Heart right ventricle (tissue), 16 donors: ENCODE measurements at regions not wholly inside any gene's neighbourhood (a gene's known extent, or its start where the extent isn't known, plus 50 kb on each side); places are given as distances from the start of the nearest gene placed in this dataset.

Experiments
- ATAC-seq, 8 donors: fragments of 200-7000 bp; cut with Tn5 transposase; one replicate each; pipeline ENCODE4 v1.9.1; 2020; ENCODE audit warnings: mild to moderate bottlenecking in 8 of 8, moderate library complexity in 8 of 8, moderate number of reproducible peaks in 1 of 8
- DNase-seq, 2 donors: peaks; one replicate each; pipeline ENCODE4 v3.0.0-alpha.2; 2020
- H3K27ac ChIP-seq, 10 donors: fragments of 200-600 bp; sonication (generic) in 2 of 10; one replicate each; pipeline versions ENCODE4 v1.5.0 to v1.8.0; 2020 to 2022; ENCODE audit warnings: mild to moderate bottlenecking in 3 of 10
- H3K27me3 ChIP-seq, 7 donors: fragments of 200-600 bp; one replicate each; pipeline ENCODE4 v1.8.0; 2021 to 2022; ENCODE audit warnings: mild to moderate bottlenecking in 2 of 7
- H3K36me3 ChIP-seq, 9 donors: fragments of 200-600 bp; sonication (generic) in 1 of 9; one replicate each; pipeline versions ENCODE4 v1.5.0 to v1.8.0; 2020 to 2022; ENCODE audit warnings: mild to moderate bottlenecking in 2 of 9
- H3K4me1 ChIP-seq, 9 donors: fragments of 200-600 bp; sonication (generic) in 1 of 9; one replicate each; pipeline versions ENCODE4 v1.5.0 to v1.8.0; 2020 to 2022; ENCODE audit warnings: mild to moderate bottlenecking in 4 of 9
- H3K4me3 ChIP-seq, 10 donors: fragments of 200-600 bp; sonication (generic) in 2 of 10; one replicate each; pipeline versions ENCODE4 v1.5.0 to v1.8.0; 2020 to 2022; ENCODE audit warnings: mild to moderate bottlenecking in 7 of 10, moderate library complexity in 2 of 10
- H3K9me3 ChIP-seq, 11 donors: fragments of 200-600 bp in 10 of 11; sonication (generic) in 2 of 11; one replicate each; pipeline versions ENCODE4 v1.5.0 to v1.8.0; 2013 to 2022; ENCODE audit warnings: mild to moderate bottlenecking in 2 of 11, control low read depth in 1 of 11, moderate library complexity in 1 of 11
- WGBS, 2 donors: extraction: QIAGEN DNeasy Blood & Tissue Kit; methylation state at CpG; one replicate each; pipeline ENCODE4 v1.1.7; 2013; ENCODE audit warnings: inconsistent platforms in 1 of 2; 5-methylcytosine and 5-hydroxymethylcytosine counted together
- intact Hi-C, 10 donors: fragments of 100-400 bp; cut with DNase I; formaldehyde crosslinking; loops; one replicate each; pipeline versions ENCODE4 v1.11.1 to v1.14.2; 2022
- TF ChIP-seq, protein P1 (sequence below), 9 donors: fragments of 200-600 bp; sonication (generic) in 2 of 9; IDR thresholded peaks; one replicate each; pipeline versions ENCODE4 v1.5.0 to v1.8.0; 2021 to 2022; ENCODE audit warnings: antibody characterized with exemption in 9 of 9, mild to moderate bottlenecking in 5 of 9, moderate library complexity in 1 of 9
- donor health status: Arrhythmogenic right ventricular cardiomyopathy.
- donor health status: ischemic (EF 13 %, LVEDD 7.1; RV severe dilation, severe dysfunction).
- donor health status: healthy with polysubstance abuse.
- donor health status: DM: no; HTN: yes; CAD: no.
- donor health status: DM: no; HTN: no; CAD: no.
- donor health status: ischemic (EF 25% LVEDD 6.9; RV normal size, moderate dysfunction).
- donor health status: ischemic (EF 25% LVEDD 5.7; RV mildly dilated, moderate dysfunction).
- donor health status: healthy.
- donor health status: DM: yes; HTN: yes; CAD: no.
- donor health status: Ischemic cardiomyopathy.
- donor health status: ischemic (EF 35%, LVEDD 5.7; RV mildly dilated, moderate dysfunction).
- donor health status: nonischemic (EF 11% LVEDD 7.7; RV severe dilation, severe dysfunction).
- donor health status: DM: yes; HTN: yes; CAD: no.
- donor health status: PGD.
- donor health status: ischemic (EF 29% LVEDD 5.4; RV normal size, mild dysfunction).
- donor health status: nonischemic (EF 23%, LVEDD 6.1; RV moderate dilation, normal function).

DNA sequence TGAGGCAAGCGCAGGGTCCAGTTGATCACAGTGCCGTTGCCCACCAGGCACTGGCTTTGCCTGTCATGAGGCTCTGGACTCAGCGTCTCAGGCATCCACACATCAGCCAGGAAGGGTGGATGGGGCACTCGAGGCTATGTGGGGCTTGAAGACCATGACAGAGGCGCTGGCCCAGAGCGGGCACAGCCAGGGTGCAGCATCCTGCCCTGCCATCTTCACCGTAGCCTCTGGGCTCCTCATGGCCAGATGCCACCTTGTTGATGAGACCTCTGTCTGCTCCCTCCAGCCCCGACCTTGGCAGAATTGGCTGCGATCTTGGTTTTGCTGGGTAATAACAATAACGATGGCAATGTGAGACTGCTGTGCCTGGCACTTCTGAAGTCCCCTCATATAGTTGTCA is 404.2 kb upstream of the IRX2 start:
- no peak for ATAC-seq
- H3K9me3 ChIP-seq = peaks cover 0 to 13% (median 0%) of the 10 kb centered on the region in 11 donors
- WGBS, 2 donors = 90 to 95% methylated on average over 10 of the region's 10 CpGs
- no peak overlapping the region for H3K4me3 ChIP-seq
- H3K36me3 ChIP-seq = no peaks in the 10 kb centered on the region
- H3K4me1 ChIP-seq = no peaks in the 10 kb centered on the region
- DNase-seq = no peak
- intact Hi-C loops = no loop called here
- H3K27me3 ChIP-seq = peaks cover 0 to 18% (median 0%) of the 10 kb centered on the region in 7 donors
- TF ChIP-seq, protein P1, sequence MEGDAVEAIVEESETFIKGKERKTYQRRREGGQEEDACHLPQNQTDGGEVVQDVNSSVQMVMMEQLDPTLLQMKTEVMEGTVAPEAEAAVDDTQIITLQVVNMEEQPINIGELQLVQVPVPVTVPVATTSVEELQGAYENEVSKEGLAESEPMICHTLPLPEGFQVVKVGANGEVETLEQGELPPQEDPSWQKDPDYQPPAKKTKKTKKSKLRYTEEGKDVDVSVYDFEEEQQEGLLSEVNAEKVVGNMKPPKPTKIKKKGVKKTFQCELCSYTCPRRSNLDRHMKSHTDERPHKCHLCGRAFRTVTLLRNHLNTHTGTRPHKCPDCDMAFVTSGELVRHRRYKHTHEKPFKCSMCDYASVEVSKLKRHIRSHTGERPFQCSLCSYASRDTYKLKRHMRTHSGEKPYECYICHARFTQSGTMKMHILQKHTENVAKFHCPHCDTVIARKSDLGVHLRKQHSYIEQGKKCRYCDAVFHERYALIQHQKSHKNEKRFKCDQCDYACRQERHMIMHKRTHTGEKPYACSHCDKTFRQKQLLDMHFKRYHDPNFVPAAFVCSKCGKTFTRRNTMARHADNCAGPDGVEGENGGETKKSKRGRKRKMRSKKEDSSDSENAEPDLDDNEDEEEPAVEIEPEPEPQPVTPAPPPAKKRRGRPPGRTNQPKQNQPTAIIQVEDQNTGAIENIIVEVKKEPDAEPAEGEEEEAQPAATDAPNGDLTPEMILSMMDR (IDR thresholded peaks at IDR 0.05) = no peak
- no peak overlapping the region for H3K27ac ChIP-seq

DNA sequence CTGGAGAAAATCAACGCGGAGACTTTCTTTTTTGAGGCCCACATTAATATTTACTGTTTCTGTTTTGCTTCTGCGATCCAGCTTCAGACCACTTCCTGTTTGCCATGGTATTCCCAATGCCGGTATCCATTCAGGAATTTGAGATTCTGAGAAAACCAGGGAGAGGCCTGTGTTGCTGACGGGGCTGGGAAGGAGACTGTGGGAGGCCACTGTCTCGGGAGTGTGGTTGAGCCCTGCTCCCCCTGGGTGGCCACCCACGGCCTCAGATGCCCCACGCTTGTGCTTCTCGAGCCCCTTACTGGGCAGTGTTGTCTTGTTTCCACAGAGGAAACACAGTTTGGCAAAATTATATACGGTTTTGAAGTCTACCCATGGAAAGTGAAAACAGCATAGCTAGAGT is 403.6 kb upstream of the IRX2 start:
- WGBS, 2 donors = 50 to 55% methylated on average over 10 of the region's 10 CpGs
- TF ChIP-seq, protein P1 (IDR thresholded peaks at IDR 0.05) = no peak
- no peaks in the 10 kb centered on the region for H3K4me1 ChIP-seq
- H3K27me3 ChIP-seq = peaks cover 0 to 19% (median 0%) of the 10 kb centered on the region in 7 donors
- H3K9me3 ChIP-seq = peaks cover 0 to 13% (median 0%) of the 10 kb centered on the region in 11 donors
- DNase-seq (no peak), ATAC-seq (no peak)
- H3K27ac ChIP-seq = no peak overlapping the region
- no peak overlapping the region for H3K4me3 ChIP-seq
- intact Hi-C loops = no loop called here
- no peaks in the 10 kb centered on the region for H3K36me3 ChIP-seq

GRCh38 chr5:3153906-3154305 is 402.4 kb upstream of the IRX2 start:
- peaks cover 0 to 13% (median 0%) of the 10 kb centered on the region in 11 donors for H3K9me3 ChIP-seq
- DNase-seq (no peak), ATAC-seq (no peak)
- no peaks in the 10 kb centered on the region for H3K4me1 ChIP-seq
- TF ChIP-seq, protein P1 (IDR thresholded peaks at IDR 0.05) = no peak
- no peak overlapping the region for H3K27ac ChIP-seq
- no peaks in the 10 kb centered on the region for H3K36me3 ChIP-seq
- H3K27me3 ChIP-seq = peaks cover 0 to 19% (median 0%) of the 10 kb centered on the region in 7 donors
- intact Hi-C loops = no loop called here
- H3K4me3 ChIP-seq = no peak overlapping the region
- 50 to 66% methylated on average over 4 of the region's 4 CpGs for WGBS, 2 donors

- Histone ChIP-seq H3K36me3 (no peaks in the 10 kb centered on the region), H3K4me1 (no peaks in the 10 kb centered on the region), H3K27me3 (peaks cover 0 to 19% (median 0%) of the 10 kb centered on the region in 7 donors), H3K27ac (no peak overlapping the region), H3K4me3 (no peak overlapping the region), H3K9me3 (peaks cover 0 to 13% (median 0%) of the 10 kb centered on the region in 11 donors)
- DNase-seq (no peak), ATAC-seq (no peak)
- intact Hi-C loops = no loop called here
- TF ChIP-seq, protein P1 (IDR thresholded peaks at IDR 0.05) = no peak
- WGBS, 2 donors = 70 to 82% methylated on average over 10 of the region's 10 CpGs
Measured at GRCh38 chr5:3153226-3153858, 401.9 kb upstream of the IRX2 start.
